ENCODE measurements at regions not wholly inside any gene's neighbourhood (a gene's known extent, or its start where the extent isn't known, plus 50 kb on each side); places are given as distances from the start of the nearest gene placed in this dataset.

DNA sequence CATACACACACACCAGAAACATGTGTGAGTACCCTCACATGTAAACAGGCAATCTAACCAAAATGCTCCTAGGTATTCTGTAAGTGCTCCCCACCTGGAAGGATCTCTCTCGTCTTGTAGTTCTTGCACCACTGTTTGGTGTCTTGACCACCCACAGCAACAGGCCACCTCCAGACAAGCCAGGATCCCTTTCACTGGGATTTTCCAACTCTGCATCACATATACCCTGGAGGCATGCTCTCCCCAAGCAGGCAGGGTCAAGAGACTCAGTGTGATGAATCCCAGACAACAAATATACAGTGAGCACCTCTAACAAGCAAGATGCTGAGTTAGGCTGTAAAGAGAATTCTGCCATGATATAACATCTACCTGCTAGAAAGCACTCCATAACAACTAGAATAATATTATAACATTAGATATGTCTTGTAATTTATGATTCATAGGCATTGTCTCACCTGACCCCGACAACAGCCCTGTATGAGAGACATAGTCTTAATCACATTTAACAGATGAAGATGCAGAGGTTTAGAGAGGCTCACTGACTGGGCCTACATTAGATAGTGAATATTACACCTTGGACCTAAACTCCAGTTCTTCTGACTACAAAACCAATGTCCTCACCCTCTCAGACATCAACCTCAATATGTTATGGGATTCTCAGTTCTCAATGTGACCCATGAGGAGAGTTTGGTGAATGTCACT is 76.5 kb upstream of the BCL6 start:
- DNase-seq: no peak
- intact Hi-C loops (cut with DNase I): no loop called here

DNA sequence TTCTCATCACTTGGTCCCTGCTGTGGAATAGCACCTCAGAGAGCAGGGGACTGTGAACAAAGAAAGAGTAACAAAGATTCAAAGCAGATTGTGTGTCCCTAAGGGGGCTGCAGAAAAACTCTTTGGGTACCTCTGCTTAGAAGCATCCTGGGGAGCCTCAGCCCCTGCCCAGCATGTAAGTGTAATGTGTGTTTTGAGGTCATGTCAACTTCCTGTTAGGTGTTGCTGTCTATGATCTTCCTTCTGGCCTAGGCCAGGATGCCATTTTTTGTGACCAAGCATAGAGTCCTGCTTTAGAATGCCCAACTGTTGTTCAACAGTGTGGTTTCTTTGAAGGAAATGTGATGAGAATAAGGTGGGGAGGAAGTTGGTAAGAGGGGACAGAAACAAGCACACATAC is 77.1 kb upstream of the BCL6 start:
- DNase-seq: no peak
- intact Hi-C loops (cut with DNase I): no loop called here

DNA sequence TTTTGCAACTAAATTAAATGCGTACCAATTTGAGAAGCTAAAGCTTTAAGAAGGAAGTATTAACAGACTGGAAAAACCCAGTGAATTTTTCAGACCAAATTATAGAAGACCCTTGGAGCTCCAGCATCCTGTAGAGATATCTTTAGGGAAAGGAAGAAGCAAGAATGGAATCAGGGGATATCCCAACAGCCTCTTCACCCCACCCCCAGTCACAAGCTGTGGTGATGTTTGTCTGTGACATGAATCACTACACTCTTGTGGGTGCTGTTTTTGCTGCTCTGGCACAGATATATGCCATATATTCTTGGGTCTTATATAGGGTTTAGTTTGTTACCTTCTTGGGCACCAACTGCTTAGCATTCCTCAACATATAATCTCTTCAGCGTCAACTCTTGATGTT is 78.5 kb upstream of the BCL6 start:
- intact Hi-C loops (cut with DNase I): no loop called here
- DNase-seq: no peak

DNA sequence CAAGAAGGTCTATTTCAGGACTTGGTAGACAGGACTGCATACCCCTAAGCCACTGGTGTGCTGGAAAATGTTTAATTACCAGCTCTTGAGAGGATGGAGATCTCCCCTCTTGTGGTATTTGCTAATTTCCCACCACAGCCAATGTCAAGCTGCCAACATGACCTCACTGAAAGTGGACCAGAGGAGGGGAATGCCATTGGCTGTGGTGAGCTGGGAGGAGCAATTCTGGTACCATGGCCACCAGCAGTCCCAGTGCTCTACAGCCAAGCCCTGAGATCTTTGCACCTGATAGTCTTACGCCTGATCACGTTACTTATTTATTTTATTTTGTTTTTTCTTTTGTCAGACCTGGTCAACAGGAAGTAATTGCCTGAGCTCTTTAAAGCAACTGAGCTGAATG is 82.5 kb upstream of the BCL6 start:
- no peak for DNase-seq
- intact Hi-C loops (cut with DNase I): no loop called here

DNA sequence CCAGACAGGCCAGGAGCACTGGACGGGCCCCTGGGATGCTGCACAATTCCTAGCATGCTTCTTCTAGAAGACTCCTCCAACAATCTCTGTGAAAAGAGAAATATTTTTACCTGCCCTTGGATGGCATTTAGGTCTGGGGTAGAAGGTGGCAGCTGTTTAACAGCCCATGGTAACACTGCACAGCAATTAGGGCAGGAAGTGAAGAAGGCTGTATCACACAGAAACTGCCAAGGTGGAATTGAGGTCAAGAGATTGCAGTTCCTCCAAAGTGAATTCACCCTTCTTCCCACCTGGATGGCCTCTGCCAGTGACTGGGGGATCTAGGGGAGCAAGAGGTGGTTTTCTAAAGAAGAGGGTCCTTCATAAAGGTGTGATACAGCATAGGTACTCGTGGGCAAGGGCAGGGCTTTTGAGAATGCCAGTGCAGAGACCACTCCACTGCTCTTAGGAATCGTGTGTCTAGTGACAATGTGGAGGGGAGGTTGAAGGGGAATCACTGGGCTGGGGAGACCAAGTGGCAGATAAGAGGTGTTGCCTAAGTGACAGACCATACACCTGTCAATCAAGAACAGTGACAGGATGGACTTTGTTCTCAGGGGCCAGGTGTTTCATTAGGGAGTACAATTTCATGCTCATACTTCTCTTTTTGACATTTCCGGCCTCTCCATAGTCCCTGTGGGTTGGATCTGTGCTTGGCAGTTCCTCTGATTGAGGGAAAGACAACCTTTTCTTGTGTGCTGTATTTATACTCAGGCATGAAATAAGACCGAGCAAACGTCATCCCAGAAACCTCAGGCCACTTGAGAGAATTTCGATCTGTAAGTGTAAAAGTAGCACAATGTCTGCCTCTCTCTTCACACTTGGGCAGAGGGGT is 83.5 kb upstream of the BCL6 start:
- no peak for DNase-seq
- intact Hi-C loops (cut with DNase I): no loop called here

DNA sequence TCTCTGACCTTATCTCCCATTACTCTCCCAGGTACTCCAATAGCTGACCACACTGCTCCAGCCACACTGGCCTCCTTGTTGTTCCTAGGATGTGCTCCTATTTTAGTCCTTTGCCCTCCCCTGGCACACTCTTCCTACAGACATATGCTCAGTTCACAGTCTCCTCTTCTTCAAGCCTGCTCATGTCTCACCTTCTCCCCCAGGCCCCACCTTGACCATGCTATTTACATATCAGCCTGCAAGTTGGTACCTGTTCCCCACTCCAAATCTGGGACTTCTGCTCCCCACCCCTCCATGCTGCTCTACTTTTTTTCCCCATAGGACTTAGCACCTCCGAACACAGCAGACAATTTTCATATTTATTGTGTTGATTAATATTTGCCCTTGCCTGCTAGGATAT is 84.9 kb upstream of the BCL6 start:
- no peak for DNase-seq
- intact Hi-C loops (cut with DNase I): no loop called here

DNA sequence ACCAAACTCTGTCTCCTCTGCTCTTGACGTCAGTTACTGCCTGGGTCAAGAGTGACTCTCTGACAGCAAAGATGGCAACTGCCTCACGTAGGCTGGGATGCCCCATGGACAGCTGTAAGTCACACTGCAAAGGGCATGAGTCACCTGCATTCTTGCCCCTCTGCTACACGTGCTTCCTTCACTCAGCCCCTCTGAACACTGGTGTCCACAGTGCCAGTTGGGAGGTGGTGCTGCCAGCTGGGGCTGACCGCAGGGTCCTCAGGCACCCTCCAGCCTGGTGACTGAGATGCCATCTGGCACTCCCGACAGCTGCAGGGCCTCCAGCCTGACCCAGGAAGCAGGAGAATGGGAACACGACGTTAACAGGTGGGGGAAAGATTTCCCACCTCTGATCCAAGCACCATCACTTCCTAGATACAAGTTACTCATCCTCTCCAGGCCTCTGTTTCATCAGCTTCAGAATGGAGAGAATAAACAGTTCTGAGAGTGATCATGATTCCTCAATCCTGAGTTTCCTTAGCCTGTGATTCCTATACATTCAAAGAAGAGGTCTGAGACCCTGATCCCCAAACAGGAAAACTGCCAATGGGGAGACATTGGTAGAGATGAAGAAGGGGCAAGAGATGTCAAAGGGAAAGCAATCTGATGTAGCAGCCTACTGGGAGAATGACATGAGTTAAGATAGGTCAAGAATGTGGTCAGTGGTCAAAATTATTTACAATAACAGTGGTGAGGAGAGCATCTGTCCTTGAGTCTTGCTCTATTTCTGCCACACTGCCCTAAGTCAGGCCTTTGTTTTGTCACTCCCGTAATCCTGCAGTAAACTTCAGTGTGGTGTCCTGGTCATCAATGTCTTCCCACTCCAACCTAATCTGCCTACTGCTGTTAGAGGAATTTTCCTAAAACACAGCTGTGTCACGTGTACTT is 86.1 kb upstream of the BCL6 start:
- DNase-seq: no peak
- intact Hi-C loops (cut with DNase I): no loop called here

DNA sequence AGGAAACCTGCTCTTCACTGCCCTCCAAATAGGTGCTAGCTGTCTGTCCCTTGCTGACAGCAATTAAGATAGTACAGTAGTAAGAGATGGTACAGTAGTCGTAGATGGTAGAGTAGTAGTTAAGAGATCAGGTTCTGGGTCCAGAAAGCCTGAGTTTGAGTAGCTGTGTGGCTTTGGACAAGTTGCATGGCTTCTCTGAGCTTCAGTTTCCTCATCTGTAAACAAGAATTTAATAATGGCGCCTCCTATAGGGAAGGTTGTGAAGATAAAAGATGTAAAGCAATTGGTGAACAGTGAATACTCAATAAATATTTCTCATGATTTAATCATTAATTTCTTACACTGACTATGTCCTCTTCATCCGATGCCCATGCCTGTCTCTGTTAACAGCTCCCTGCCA is 86.9 kb upstream of the BCL6 start:
- intact Hi-C loops (cut with DNase I): no loop called here
- no peak for DNase-seq

DNA sequence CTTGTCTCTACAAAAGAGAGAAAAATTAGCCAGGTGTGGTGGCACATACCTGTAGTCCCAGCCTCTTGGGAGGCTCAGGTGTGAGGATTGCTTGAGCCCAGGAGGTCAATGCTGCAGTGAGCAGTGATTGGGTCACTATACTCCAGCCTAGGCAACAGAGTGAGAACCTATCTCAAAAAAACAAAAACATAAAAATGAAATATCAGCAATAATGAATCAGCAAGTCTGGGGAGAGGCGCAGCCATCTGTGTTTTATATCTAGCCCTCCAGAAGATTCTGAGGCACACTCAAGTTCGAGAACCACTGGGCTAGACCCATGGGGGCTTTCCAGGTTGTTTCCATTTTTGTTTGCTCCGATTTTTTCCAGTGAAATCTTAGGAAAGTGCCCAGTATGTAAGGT is 88.1 kb upstream of the BCL6 start:
- DNase-seq: no peak
- intact Hi-C loops (cut with DNase I): no loop called here

DNA sequence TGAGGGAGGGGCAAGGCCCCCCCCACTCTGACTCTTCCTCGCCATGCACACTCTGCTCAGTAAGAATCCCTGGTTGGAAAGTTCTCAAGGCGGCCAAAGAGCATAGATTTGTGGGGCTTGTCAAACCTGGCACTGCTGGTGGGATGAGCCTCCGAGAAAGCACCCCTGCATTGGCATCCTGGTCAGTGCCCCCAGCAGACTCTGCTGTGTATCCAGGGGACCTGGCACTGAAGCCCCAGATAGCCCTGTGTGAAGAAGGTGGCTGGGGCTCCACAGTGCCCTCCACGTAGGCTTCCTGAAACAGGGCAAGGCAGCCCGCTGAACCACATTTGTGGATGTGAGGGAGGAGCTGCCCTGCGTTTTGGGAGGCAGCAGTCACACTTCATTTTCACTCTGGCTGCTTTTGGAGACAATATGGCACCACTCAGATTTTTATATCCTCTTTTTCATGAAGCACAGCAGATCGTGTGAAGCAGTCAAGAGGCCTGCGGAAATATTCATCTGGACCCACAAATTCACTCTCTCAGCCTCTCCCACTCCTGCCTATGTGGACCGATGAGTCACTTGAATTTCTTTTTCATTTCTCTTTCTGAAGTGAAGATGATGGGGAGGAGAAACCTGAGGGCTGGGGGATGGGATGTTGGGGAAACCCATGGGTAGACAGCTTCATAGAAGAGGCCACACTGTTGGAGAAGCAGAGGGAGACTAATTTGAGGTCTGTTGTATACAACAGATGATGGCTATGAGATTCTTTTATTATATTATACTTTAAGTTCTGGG is 88.7 kb upstream of the BCL6 start:
- intact Hi-C loops (cut with DNase I): no loop called here
- DNase-seq: no peak

DNA sequence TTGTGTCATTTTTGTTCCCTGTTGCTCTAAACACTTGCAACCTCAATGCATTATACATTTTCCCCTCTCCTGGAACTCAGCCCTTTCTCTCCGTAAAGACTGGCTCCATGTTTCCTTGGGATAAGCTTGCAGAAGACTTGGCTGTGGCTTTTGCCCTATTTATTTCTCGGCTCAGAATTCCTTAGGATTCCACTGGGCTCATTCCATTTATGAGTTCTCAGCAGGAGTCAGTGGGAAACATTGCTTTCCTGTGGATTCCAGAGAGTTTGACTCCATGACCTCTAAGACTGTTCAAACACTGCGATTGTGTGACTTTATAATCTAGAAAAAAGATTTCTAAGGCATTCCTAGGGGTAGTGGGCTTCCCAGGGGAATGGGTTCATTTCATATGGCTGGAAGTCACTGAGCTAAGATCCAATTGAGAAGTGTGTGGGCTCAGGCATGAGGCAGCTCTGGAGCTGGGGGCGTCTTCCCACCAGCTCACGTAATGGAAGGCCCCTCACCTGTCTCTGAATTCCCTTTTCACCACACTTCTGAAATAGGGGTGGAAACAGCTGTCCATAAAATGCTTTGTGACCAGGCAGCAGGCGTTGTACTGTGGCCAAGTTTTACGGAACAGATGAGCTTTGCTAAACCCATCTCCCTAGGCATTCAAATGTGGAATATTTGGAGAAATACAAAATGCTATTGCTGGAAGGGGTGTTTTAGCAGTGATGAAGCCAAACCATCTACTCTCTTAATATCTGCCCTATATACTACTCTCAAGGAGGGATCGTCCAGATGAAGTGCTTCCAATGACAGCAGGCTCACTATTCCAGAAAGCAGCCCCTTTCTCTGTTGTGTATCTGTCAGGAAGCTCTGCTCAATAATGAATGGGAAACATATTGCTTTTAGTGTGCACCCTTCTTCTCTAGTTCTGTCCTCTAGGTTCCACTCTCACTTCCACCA is 91.8 kb upstream of the BCL6 start:
- no peak for DNase-seq
- intact Hi-C loops (cut with DNase I): no loop called here

DNA sequence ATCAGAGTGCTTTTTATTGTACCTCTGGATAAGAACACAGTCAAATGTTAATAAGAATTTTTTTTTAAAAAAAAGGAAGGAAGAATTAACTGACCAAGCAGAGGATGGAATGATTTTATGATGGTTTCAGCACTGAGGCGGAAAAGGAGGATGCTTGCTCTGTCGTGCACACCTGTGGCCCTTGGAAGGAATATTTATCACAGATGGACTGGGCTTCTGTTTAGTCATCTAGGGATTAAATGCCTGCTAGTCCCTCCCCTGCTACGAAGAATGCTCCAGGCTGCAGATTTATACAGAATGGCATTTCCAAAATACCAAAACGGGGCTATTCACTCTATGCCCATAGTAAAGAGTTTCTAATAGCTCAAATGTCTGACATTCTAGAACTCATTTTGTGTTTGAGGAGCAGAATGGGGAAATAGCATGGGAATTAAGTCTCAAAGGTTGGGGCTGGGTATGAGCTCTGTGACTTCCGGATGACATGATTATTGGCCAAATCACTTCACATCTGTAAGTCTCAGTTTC is 92.8 kb upstream of the BCL6 start:
- intact Hi-C loops (cut with DNase I): no loop called here
- DNase-seq: no peak

DNA sequence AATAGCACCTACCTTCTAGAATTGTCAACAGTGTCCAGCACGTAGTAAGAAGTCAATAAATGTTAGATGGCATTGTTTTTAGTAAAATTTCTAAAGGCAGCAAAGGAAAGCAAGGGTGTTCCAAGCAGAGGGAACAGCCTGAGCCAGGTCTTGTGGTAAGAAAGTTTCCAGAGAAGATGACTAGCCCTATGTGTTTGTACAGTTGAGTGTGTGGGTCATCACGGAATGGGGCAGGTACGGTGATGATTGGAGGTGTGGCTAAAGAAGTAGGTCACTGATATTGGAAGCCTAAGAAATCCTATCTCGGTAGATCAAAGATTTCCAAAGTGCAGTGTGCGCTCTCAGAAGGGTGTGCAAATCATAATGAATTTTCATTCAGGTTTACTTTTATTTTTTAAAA is 94.2 kb upstream of the BCL6 start:
- intact Hi-C loops (cut with DNase I): no loop called here
- no peak for DNase-seq

DNA sequence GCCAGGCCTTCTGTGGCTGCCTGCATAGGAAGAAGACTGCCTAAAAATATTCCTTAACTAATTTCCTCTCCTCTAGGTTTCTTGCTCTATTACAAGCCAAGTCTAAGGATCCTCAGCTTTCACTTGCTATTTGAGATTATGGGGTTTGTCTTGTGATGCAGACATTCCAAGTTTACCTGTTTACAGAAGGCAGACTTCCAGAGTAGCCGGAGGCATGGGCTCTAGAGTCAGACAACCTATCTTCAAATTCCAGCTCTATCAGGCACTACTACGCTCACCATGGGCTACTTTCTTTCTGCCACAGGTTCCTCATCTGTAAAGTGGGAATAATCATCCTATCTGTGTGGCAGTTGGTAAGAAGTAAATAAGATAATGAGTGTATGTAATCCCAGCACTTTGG is 95.6 kb upstream of the BCL6 start:
- intact Hi-C loops (cut with DNase I): no loop called here
- DNase-seq: no peak

DNA sequence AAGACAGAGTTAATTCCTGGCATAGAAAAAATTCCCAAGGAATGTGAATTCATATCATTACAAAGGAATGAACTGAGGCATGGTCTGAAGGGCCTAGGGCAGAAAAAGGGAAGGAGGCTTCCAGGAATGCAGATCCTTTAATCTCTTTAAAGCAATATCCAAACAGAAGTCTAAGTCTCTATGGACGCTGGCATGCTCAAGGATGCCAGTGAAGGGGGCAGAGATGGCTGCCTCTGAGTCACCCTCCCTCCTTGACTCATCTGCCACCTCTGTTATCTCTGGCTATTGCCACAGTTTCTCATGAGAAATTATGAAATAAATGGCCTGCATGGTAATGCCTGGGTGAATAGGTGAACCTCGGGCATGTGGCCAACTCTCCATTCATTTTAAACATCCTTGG is 96.3 kb upstream of the BCL6 start:
- intact Hi-C loops (cut with DNase I): no loop called here
- no peak for DNase-seq

DNA sequence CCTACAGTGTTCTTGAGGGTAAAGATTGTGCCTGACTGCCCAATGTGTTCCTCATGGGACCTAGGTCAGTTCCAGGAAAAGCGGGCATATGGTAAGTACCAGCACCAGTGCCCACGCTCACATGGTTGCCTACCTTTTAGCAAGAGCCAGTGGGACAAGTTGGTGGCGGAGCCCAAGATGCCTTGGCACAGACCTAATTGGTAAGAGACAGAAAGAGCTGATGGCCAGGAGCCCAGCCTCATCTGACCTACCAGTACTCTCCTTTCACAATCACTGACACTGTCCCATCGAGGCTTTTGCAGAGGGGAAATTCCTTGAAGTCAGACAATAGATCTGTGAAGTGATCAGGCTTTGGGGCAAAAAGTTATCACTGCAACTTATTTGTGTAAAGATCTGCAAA is 98.4 kb upstream of the BCL6 start:
- intact Hi-C loops (cut with DNase I): no loop called here

DNA sequence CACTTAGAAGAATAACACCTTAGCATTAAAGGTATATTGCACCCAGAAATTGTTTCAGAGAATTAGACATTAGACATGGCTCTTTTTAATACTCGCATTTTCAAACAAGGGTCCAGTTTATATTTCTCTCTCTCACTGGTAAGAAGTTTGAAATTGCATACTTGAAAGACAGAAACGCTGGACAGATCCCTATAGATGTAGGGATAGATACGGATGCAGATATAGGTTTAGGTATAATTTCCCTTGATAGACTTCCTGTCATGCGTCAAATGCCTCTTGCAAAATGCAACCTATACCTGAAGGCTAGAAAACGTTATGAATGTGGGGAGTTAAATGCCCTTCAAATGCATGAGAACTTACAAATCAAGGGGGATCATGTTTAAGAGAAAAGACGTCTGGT is 99.4 kb upstream of the BCL6 start:
- intact Hi-C loops (cut with DNase I): no loop called here
- no peak for DNase-seq

More for the DNA sequence above, 98.4 kb upstream of the BCL6 start:
- DNase-seq: peak in 3 of 42 donors; percentile 2 to 15 (median 10)

DNA sequence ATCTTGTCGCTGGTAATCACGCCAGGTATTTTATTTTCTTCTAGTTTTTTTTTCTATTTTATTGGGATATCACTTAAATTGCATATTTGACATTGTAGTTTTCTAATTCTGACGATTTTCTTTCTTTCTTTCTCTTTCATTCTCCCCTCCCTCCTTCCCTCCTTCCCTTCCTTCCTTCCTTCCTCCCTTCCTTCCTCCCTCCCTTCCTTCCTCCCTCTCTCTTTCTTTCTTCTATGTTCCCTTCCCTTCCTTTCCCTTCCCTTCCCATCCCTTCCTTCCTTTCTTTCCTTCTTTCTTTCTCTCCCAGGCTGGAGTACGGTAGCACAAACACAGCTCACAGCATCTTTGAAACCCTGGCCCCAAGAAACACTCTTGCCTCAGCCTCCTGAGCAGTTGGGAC is 100.6 kb upstream of the BCL6 start:
- intact Hi-C loops (cut with DNase I): no loop called here
- DNase-seq: no peak

All from head of caudate nucleus (tissue), 42 donors.